BJ (cell line): ENCODE measurements at regions not wholly inside any gene's neighbourhood (a gene's known extent, or its start where the extent isn't known, plus 50 kb on each side); places are given as distances from the start of the nearest gene placed in this dataset.
"Not testable (repeated sequence)": the region's sequence is repeated elsewhere in the genome, so short reads cannot be mapped to it uniquely, and the experiment has no call there.

Experiments used
- CTCF ChIA-PET: fragments of 350-600 bp; formaldehyde crosslinking; extraction: SDS; loops from one replicate; lab custom pipeline; 2021; ENCODE audit warnings: antibody characterized with exemption, inconsistent platforms; lab: Yijun Ruan, JAX
- POLR2A ChIA-PET: fragments of 300-600 bp; sonication (Branson Sonifier 250); formaldehyde crosslinking; extraction: SDS; loops from one replicate; lab custom pipeline; 2021; ENCODE audit warnings: antibody characterized with exemption; lab: Charles Lee
- DNase-seq: peaks from one replicate; pipeline ENCODE4 v3.0.0-alpha.2; 2011; ENCODE audit warnings: low read depth
- H3K27me3 ChIP-seq: 2 replicates; pipeline ENCODE4 v1.6.0; 2011; ENCODE audit warnings: low read length; ENCODE audit not compliant: control insufficient read depth, insufficient read depth
- H3K36me3 ChIP-seq: 2 replicates; pipeline ENCODE4 v1.5.1; 2011; ENCODE audit warnings: low read length; ENCODE audit not compliant: control insufficient read depth, insufficient read depth
- H3K4me3 ChIP-seq: 2 replicates; pipeline ENCODE4 v1.5.1; 2011; ENCODE audit warnings: low read depth, mild to moderate bottlenecking, control low read depth, low read length
- TF ChIP-seq, protein P1 (sequence below): IDR thresholded peaks from 2 replicates; pipeline ENCODE4 v1.5.1; 2011; ENCODE audit warnings: low read depth, mild to moderate bottlenecking, control low read depth, inconsistent platforms, low read length, moderate library complexity; ENCODE audit not compliant: insufficient read depth

DNA sequence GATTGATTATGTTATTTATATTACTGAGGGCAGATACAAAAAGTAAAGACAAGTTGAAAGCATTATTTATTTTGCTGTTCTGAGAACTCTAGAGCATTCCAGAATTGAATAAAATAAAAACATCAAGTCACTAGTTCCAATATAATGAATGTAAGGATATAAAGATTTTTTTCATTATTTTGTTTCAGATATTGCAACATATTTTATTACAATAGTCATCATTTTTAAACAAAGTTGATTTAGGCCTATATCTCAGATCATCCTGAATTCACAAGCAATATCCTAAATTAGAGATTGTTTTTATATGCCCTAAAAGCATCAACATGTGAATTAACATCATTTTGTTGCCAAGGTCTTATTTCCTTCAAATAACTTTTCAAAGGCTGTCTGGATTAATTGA is 535.6 kb upstream of the KCND2 start:
- TF ChIP-seq, protein P1, sequence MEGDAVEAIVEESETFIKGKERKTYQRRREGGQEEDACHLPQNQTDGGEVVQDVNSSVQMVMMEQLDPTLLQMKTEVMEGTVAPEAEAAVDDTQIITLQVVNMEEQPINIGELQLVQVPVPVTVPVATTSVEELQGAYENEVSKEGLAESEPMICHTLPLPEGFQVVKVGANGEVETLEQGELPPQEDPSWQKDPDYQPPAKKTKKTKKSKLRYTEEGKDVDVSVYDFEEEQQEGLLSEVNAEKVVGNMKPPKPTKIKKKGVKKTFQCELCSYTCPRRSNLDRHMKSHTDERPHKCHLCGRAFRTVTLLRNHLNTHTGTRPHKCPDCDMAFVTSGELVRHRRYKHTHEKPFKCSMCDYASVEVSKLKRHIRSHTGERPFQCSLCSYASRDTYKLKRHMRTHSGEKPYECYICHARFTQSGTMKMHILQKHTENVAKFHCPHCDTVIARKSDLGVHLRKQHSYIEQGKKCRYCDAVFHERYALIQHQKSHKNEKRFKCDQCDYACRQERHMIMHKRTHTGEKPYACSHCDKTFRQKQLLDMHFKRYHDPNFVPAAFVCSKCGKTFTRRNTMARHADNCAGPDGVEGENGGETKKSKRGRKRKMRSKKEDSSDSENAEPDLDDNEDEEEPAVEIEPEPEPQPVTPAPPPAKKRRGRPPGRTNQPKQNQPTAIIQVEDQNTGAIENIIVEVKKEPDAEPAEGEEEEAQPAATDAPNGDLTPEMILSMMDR: no peak
- DNase-seq: no peak
- CTCF ChIA-PET: no interaction called here
- Histone ChIP-seq H3K36me3 (no peaks in the 10 kb centered on the region), H3K27me3 (no peaks in the 10 kb centered on the region), H3K4me3 (no peak overlapping the region)
- POLR2A ChIA-PET: no interaction called here

DNA sequence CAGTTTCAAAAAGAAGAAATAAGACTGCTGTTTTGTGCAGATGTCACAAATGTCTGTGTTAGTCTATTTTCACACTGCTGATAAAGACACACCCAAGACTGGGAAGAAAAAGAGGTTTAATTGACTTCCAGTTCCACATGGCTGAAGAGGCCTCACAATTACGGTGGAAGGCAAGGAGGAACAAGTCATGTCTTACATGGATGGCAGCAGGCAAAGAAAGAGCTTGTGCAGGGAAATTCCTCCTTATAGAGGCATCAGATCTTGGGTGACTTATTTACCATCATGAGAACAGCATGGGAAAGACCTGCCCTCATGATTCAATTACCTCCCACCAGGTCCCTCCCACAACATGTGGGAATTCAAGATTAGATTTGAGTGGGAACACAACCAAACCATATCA is 527.7 kb upstream of the KCND2 start:
- POLR2A ChIA-PET, H3K27me3 ChIP-seq, DNase-seq, H3K36me3 ChIP-seq, H3K4me3 ChIP-seq: not testable (repeated sequence)
- CTCF ChIA-PET: interaction anchor here (1.3 kb wide), 1 partner anchor 22 kb away, joined by 3 read pairs; no protein-coding TSS in a partner anchor

DNA sequence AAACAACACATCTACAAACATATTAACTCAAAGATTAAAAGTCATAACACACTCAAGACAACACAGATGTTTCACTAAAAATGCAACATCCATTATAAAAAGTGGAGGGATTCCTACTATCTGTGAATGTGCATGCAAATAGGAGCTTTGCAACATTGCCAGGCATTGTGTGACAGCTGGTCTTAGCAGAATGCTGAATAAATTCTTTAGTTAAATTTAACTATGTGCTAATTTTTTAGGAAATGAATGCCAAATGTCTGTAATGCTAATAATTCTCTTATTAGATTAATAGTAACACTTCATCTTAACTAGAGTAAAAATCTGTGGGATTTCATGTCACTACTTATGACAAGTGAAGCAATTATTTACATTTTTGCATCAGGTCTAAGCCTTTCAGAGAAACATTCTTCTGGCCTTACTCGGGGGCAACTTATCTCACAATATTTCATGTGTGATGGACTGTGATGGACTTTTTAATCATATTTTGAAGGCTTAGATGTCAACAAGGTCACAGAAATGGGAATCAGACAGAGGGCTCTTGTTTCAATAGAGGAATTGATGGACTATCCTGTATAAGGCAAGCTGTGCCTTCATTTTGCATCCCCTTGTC is 524.6 kb upstream of the KCND2 start:
- Histone ChIP-seq H3K4me3 (no peak overlapping the region), H3K27me3 (no peaks in the 10 kb centered on the region), H3K36me3 (no peaks in the 10 kb centered on the region)
- TF ChIP-seq, protein P1: no peak
- DNase-seq: no peak
- CTCF ChIA-PET: no interaction called here
- POLR2A ChIA-PET: no interaction called here

DNA sequence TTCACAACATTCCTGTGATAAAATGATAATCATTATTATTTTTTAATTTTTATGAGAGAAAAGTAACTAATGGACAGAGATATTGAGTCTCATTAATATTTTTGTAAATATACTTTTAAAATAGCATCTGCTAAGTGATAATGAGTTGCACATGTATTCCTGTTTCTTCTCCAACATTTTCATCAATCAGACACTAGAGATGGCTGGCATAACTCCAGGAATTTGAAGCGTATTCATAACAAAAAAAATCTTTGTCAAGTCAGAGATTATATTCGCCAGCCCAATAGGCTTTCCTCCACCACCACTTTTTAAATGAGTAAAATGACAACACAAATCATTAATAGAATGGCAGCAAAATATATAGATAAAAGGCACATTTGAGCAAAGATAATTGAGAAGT is 524.0 kb upstream of the KCND2 start:
- DNase-seq: no peak
- ChIA-PET CTCF (no interaction called here), POLR2A (no interaction called here)
- H3K36me3 ChIP-seq: no peaks in the 10 kb centered on the region
- no peaks in the 10 kb centered on the region for H3K27me3 ChIP-seq
- no peak overlapping the region for H3K4me3 ChIP-seq
- TF ChIP-seq, protein P1: no peak

DNA sequence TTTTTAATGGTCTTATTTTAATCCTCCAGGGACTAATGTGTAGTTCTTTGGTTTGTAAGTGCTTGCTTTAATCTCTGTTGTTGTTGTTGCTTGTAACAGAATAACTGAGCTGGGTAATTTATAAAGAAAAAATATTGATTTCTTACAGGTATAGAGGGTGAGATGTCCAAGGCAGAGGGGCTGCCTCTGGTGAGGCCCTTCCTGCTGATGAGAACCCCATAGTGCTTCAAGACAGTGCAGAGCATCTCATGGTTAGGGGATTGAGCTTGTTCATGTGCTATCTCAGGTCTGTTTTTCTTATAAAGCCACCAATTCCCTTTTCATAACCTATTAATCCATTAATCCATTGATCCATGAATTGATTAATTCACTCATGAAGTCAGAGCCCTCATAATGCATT is 516.3 kb upstream of the KCND2 start:
- H3K36me3 ChIP-seq: no peaks in the 10 kb centered on the region
- ChIA-PET CTCF (no interaction called here), POLR2A (no interaction called here)
- no peak for DNase-seq
- H3K27me3 ChIP-seq: no peaks in the 10 kb centered on the region
- H3K4me3 ChIP-seq: no peak overlapping the region
- TF ChIP-seq, protein P1: no peak

DNA sequence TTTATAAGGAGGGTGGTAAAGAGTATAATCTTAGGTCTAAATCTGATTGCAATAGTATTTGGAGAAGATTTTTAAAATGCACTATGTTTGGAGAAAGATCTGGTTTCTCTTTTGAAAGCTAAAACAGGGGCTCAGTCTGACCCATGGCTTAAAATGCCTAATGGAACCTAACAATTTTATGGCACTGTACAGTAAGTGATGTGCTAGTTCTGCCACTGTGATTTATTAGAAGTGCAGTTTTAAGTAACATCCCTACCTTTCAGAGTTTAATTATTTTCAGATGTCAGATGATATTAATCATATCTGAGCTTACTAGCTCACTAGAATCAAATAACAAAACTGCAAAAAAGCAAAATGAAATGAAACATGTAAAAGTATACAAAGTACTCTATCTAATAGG is 514.7 kb upstream of the KCND2 start:
- DNase-seq: no peak
- no peaks in the 10 kb centered on the region for H3K27me3 ChIP-seq
- ChIA-PET POLR2A (no interaction called here), CTCF (no interaction called here)
- TF ChIP-seq, protein P1: no peak
- no peak overlapping the region for H3K4me3 ChIP-seq
- H3K36me3 ChIP-seq: no peaks in the 10 kb centered on the region
